Left lung (tissue), 4 donors: ENCODE measurements at regions not wholly inside any gene's neighbourhood (a gene's known extent, or its start where the extent isn't known, plus 50 kb on each side); places are given as distances from the start of the nearest gene placed in this dataset.

Source experiments
- ATAC-seq: fragments of 200-7000 bp; cut with Tn5 transposase; one replicate; pipeline ENCODE4 v1.9.1; 2020; ENCODE audit warnings: moderate library complexity
- DNase-seq, 4 donors: peaks; one replicate each; pipeline ENCODE4 v3.0.0-alpha.2; 2013 to 2020
- H3K27ac ChIP-seq, 2 donors: fragments of 200-600 bp; sonication (generic) in 1 of 2; one replicate each; pipeline versions ENCODE4 v1.5.0 to v1.8.0; 2020 to 2021
- H3K27me3 ChIP-seq, 2 donors: fragments of 200-600 bp; sonication (generic) in 1 of 2; one replicate each; pipeline versions ENCODE4 v1.5.0 to v1.8.0; 2020 to 2021
- H3K36me3 ChIP-seq, 2 donors: fragments of 200-600 bp; sonication (generic) in 1 of 2; one replicate each; pipeline versions ENCODE4 v1.5.0 to v1.8.0; 2020 to 2021
- H3K4me1 ChIP-seq, 2 donors: fragments of 200-600 bp; one replicate each; pipeline ENCODE4 v1.8.0; 2021
- H3K4me3 ChIP-seq, 2 donors: fragments of 200-600 bp; sonication (generic) in 1 of 2; one replicate each; pipeline versions ENCODE4 v1.5.0 to v1.8.0; 2020 to 2021; ENCODE audit warnings: mild to moderate bottlenecking in 1 of 2
- H3K9me3 ChIP-seq, 2 donors: fragments of 200-600 bp; sonication (generic) in 1 of 2; one replicate each; pipeline versions ENCODE4 v1.5.0 to v1.8.0; 2020 to 2021
- CTCF ChIP-seq, 2 donors: fragments of 200-600 bp; sonication (generic) in 1 of 2; IDR thresholded peaks; one replicate each; pipeline versions ENCODE4 v1.5.0 to v1.8.0; 2021; ENCODE audit warnings: antibody characterized with exemption in 2 of 2
- intact Hi-C, 2 donors: fragments of 100-400 bp; cut with DNase I; formaldehyde crosslinking; loops; one replicate each; pipeline versions ENCODE4 v1.11.2 to v1.14.2; 2022
- donor health status: DM: no; HTN: yes; CAD: no.
- donor health status: DM: no; HTN: no; CAD: no.

GRCh38 chrY:17231994-17232393 lies 648.0 kb downstream of the CDY2B start:
- no peak for ATAC-seq
- intact Hi-C loops, result no loop called here
- no peaks in the 10 kb centered on the region for H3K36me3 ChIP-seq

GRCh38 chrY:17223502-17223901 lies 656.5 kb downstream of the CDY2B start:
- Histone ChIP-seq H3K27me3 (no peaks in the 10 kb centered on the region), H3K9me3 (no peaks in the 10 kb centered on the region), H3K4me3 (no peak overlapping the region), H3K27ac (no peak overlapping the region), H3K4me1 (no peaks in the 10 kb centered on the region), H3K36me3 (no peaks in the 10 kb centered on the region)
- ATAC-seq (no peak), DNase-seq (no peak)
- intact Hi-C loops, result no loop called here
- no peak for TF ChIP-seq CTCF (IDR thresholded peaks at IDR 0.05)

More at GRCh38 chrY:17231994-17232393, 648.0 kb downstream of the CDY2B start:
- Histone ChIP-seq H3K27ac (no peak overlapping the region), H3K4me3 (no peak overlapping the region), H3K9me3 (no peaks in the 10 kb centered on the region), H3K4me1 (no peaks in the 10 kb centered on the region), H3K27me3 (no peaks in the 10 kb centered on the region)
- no peak for TF ChIP-seq CTCF (IDR thresholded peaks at IDR 0.05)
- no peak for DNase-seq

- no peaks in the 10 kb centered on the region for H3K36me3 ChIP-seq
- no peak for TF ChIP-seq CTCF (IDR thresholded peaks at IDR 0.05)
- no peak overlapping the region for H3K4me3 ChIP-seq
- H3K27ac ChIP-seq, result no peak overlapping the region
- intact Hi-C loops, result no loop called here
- no peaks in the 10 kb centered on the region for H3K27me3 ChIP-seq
- no peaks in the 10 kb centered on the region for H3K4me1 ChIP-seq
- ATAC-seq, result no peak
- no peak for DNase-seq
- no peaks in the 10 kb centered on the region for H3K9me3 ChIP-seq
Observed at GRCh38 chrY:17202395-17202794, 677.6 kb downstream of the CDY2B start.

GRCh38 chrY:17184299-17184698 lies 695.7 kb downstream of the CDY2B start:
- H3K36me3 ChIP-seq, result no peaks in the 10 kb centered on the region
- no peaks in the 10 kb centered on the region for H3K27me3 ChIP-seq
- ATAC-seq (no peak), DNase-seq (no peak)
- H3K27ac ChIP-seq, result no peak overlapping the region
- peaks cover 0 to 2% of the 10 kb centered on the region in 2 donors for H3K9me3 ChIP-seq
- H3K4me1 ChIP-seq, result no peaks in the 10 kb centered on the region
- H3K4me3 ChIP-seq, result no peak overlapping the region
- no peak for TF ChIP-seq CTCF (IDR thresholded peaks at IDR 0.05)
- intact Hi-C loops, result no loop called here

GRCh38 chrY:17166881-17167280 lies 713.1 kb downstream of the CDY2B start:
- no peak for DNase-seq
- H3K9me3 ChIP-seq, result no peaks in the 10 kb centered on the region
- no peak overlapping the region for H3K4me3 ChIP-seq
- H3K4me1 ChIP-seq, result no peaks in the 10 kb centered on the region
- intact Hi-C loops, result no loop called here
- no peaks in the 10 kb centered on the region for H3K27me3 ChIP-seq
- no peak overlapping the region for H3K27ac ChIP-seq
- no peak for TF ChIP-seq CTCF (IDR thresholded peaks at IDR 0.05)
- ATAC-seq, result no peak
- no peaks in the 10 kb centered on the region for H3K36me3 ChIP-seq
